ENCODE measurements at regions not wholly inside any gene's neighbourhood (a gene's known extent, or its start where the extent isn't known, plus 50 kb on each side); places are given as distances from the start of the nearest gene placed in this dataset.

DNA sequence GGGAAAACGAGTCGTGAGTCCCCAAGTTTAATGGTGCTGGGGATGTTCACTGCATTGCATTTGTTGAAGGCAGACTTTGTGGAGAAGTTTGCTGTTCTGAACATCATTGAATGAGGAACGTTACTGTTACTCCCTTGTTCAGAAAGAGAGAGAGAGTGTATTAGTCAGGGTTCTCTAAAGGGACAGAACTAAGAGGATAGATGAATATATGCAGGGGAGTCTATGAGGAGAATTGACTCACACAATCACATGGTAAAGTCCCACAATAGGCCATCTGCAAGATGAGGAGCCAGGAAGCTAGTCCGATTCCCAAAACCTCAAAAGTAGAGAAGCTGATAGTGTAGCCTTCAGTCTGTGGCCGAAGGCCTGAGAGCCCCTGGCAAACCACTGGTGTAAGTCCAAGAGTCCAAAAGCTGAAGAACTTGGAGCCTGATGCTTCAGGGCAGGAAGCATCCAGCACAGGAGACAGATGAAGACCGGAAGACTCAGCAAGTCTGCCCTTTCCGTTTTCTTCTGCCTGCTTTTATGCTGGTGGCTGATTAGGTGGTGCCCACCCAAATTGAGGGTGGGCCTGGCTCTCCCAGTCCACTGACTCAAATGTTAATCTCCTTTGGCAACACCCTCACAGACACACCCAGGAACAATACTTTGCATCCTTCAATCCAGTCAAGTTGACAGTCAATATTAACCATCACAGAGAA lies 223.5 kb upstream of the PCSK2 start:
- Histone ChIP-seq H3K79me2 (ENCODE audit: low read depth) (no peaks in the 10 kb centered on the region), H3K36me3 (no peaks in the 10 kb centered on the region), H4K20me1 (ENCODE audit: low read depth) (no peaks in the 10 kb centered on the region), H3K9me3 (ENCODE audit: low read depth) (no peaks in the 10 kb centered on the region), H3K4me2 (no peak overlapping the region), H3F3A (ENCODE audit: low read depth) (no peaks in the 10 kb centered on the region), H3K9ac (no peak overlapping the region), H3K27ac (no peak overlapping the region), H3K4me3 (no peak overlapping the region), H2AFZ (replicated peaks) (no peak overlapping the region), H3K4me1 (peaks cover 11% of the 10 kb centered on the region), H3K27me3 (no peaks in the 10 kb centered on the region)
- peaks cover 3% of the 10 kb centered on the region for H3K27me3 Mint-ChIP-seq (ENCODE audit: insufficient read depth, low read depth)
- peaks cover 14% of the 10 kb centered on the region for H3K4me1 Mint-ChIP-seq
- H3K4me3 Mint-ChIP-seq: no peak overlapping the region
- TF ChIP-seq EZH2phosphoT487 (IDR thresholded peaks at IDR 0.05) (no peak), EZH2 (IDR thresholded peaks at IDR 0.05) (no peak)
- TF ChIP-seq, protein P1, sequence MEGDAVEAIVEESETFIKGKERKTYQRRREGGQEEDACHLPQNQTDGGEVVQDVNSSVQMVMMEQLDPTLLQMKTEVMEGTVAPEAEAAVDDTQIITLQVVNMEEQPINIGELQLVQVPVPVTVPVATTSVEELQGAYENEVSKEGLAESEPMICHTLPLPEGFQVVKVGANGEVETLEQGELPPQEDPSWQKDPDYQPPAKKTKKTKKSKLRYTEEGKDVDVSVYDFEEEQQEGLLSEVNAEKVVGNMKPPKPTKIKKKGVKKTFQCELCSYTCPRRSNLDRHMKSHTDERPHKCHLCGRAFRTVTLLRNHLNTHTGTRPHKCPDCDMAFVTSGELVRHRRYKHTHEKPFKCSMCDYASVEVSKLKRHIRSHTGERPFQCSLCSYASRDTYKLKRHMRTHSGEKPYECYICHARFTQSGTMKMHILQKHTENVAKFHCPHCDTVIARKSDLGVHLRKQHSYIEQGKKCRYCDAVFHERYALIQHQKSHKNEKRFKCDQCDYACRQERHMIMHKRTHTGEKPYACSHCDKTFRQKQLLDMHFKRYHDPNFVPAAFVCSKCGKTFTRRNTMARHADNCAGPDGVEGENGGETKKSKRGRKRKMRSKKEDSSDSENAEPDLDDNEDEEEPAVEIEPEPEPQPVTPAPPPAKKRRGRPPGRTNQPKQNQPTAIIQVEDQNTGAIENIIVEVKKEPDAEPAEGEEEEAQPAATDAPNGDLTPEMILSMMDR (IDR thresholded peaks at IDR 0.05): no peak
- DNase-seq (ENCODE audit: low spot score): no peak
- no peaks in the 10 kb centered on the region for H3K36me3 Mint-ChIP-seq
- peak overlapping the region; percentile 15 for H3K27ac Mint-ChIP-seq
- peaks cover 6% of the 10 kb centered on the region for H3K9me3 Mint-ChIP-seq

DNA sequence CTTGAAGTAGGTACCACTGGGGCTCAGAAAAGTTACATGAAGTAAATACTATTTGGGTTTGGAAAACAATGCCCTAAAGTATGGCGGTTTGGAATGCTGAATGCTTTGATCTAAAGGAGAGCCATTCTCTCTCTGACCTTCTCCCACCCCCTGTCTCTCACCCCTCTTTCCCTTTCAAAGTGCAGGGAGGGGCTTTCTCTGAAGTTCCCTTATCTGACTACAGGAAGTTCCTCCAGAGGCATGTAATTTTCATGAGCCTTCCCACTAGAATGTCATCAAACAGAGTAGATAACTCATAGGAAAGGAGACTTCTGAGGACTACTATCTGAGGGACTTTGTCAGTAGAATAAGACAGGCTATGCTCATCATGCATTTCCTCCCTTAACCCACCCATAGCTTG lies 216.7 kb upstream of the PCSK2 start:
- peaks cover 39% of the 10 kb centered on the region for H3K4me1 Mint-ChIP-seq
- H3K4me3 Mint-ChIP-seq: no peak overlapping the region
- no peak overlapping the region for H3K27ac Mint-ChIP-seq

DNA sequence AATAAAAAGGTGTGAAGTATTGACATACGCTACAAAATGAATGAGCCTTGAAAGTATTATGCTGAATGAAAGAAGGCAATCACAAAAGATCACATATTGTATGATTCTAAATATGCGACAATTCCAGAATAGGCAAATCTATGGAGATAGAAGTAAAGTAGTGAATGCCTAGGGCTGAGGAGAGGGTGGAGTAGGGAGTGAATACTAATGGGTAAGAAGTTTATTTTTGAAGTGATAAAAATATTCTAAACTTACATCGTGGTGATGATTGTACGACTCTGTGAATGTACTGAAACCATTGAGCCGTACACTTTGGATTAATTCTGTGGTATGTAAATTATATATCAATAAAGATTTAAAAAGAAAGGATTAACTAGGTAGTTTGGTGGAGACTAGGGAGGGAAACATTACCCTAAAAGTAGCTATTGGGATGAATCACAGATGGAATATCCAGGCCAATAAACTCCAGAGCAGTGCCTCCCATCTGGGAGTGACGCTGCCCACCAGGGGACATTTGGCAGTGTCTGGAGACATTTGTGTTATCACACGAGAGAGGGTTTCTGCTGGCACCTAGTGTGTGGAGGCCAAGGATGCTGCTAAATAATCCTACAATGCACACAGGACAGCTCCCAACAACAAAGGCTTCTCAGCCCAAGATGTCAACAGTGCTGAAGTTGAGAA lies 214.2 kb upstream of the PCSK2 start:
- Histone ChIP-seq H3K9me3 (ENCODE audit: low read depth) (no peaks in the 10 kb centered on the region), H2AFZ (replicated peaks) (no peak overlapping the region), H3K4me2 (no peak overlapping the region), H3K36me3 (no peaks in the 10 kb centered on the region), H3K4me3 (no peak overlapping the region), H3F3A (ENCODE audit: low read depth) (no peaks in the 10 kb centered on the region), H4K20me1 (ENCODE audit: low read depth) (no peaks in the 10 kb centered on the region), H3K79me2 (ENCODE audit: low read depth) (no peaks in the 10 kb centered on the region), H3K9ac (no peak overlapping the region), H3K27ac (no peak overlapping the region), H3K4me1 (no peaks in the 10 kb centered on the region), H3K27me3 (no peaks in the 10 kb centered on the region)
- TF ChIP-seq, protein P1 (IDR thresholded peaks at IDR 0.05): no peak
- TF ChIP-seq EZH2phosphoT487 (IDR thresholded peaks at IDR 0.05) (no peak), EZH2 (IDR thresholded peaks at IDR 0.05) (no peak)
- H3K9me3 Mint-ChIP-seq: peaks cover 7% of the 10 kb centered on the region
- no peak overlapping the region for H3K4me3 Mint-ChIP-seq
- no peak overlapping the region for H3K27ac Mint-ChIP-seq
- H3K27me3 Mint-ChIP-seq (ENCODE audit: insufficient read depth, low read depth): no peaks in the 10 kb centered on the region
- H3K4me1 Mint-ChIP-seq: peaks cover 40% of the 10 kb centered on the region
- no peak for DNase-seq (ENCODE audit: low spot score)
- H3K36me3 Mint-ChIP-seq: no peaks in the 10 kb centered on the region

More for the DNA sequence above, 216.7 kb upstream of the PCSK2 start:
- Histone ChIP-seq H3K9ac (no peak overlapping the region), H3K27me3 (no peaks in the 10 kb centered on the region), H3K27ac (no peak overlapping the region), H3K9me3 (ENCODE audit: low read depth) (no peaks in the 10 kb centered on the region), H3K36me3 (no peaks in the 10 kb centered on the region), H3K4me3 (no peak overlapping the region), H3K4me2 (no peak overlapping the region), H3K4me1 (no peaks in the 10 kb centered on the region), H4K20me1 (ENCODE audit: low read depth) (no peaks in the 10 kb centered on the region), H3K79me2 (ENCODE audit: low read depth) (no peaks in the 10 kb centered on the region), H2AFZ (replicated peaks) (no peak overlapping the region), H3F3A (ENCODE audit: low read depth) (no peaks in the 10 kb centered on the region)
- TF ChIP-seq EZH2 (IDR thresholded peaks at IDR 0.05): no peak
- no peak for TF ChIP-seq EZH2phosphoT487 (IDR thresholded peaks at IDR 0.05)
- TF ChIP-seq, protein P1 (IDR thresholded peaks at IDR 0.05): no peak
- H3K36me3 Mint-ChIP-seq: no peaks in the 10 kb centered on the region
- H3K27me3 Mint-ChIP-seq (ENCODE audit: insufficient read depth, low read depth): no peaks in the 10 kb centered on the region
- peaks cover 7% of the 10 kb centered on the region for H3K9me3 Mint-ChIP-seq
- DNase-seq (ENCODE audit: low spot score): no peak
